T-helper 2 cell treated with Interferon-gamma antibody and Interleukin-4, amounts not matched to agents 5 μg/mL and 100 μg/mL, for 36 hours (primary cell): ENCODE measurements at regions not wholly inside any gene's neighbourhood (a gene's known extent, or its start where the extent isn't known, plus 50 kb on each side); places are given as distances from the start of the nearest gene placed in this dataset.

Experiments
- DNase-seq: peaks from one replicate; pipeline ENCODE4 v3.0.0; 2021; ENCODE audit warnings: low spot score
- H3K27ac Mint-ChIP-seq: one replicate; pipeline ENCODE4 v1.8.0; 2021; ENCODE audit warnings: mild to moderate bottlenecking, mixed read lengths
- H3K27me3 Mint-ChIP-seq: one replicate; pipeline ENCODE4 v1.8.0; 2021; ENCODE audit warnings: low read depth, mixed read lengths
- H3K36me3 Mint-ChIP-seq: one replicate; pipeline ENCODE4 v1.8.0; 2021; ENCODE audit warnings: low read depth, mixed read lengths
- H3K4me1 Mint-ChIP-seq: one replicate; pipeline ENCODE4 v1.8.0; 2021; ENCODE audit warnings: low read depth, mixed read lengths
- H3K4me3 Mint-ChIP-seq: one replicate; pipeline ENCODE4 v1.8.0; 2022; ENCODE audit warnings: mild to moderate bottlenecking, moderate library complexity, mixed read lengths
- H3K9me3 Mint-ChIP-seq: one replicate; pipeline ENCODE4 v1.8.0; 2021; ENCODE audit warnings: mixed read lengths

GRCh38 chr4:160286051-160286450 lies 1183.2 kb downstream of the RAPGEF2 start:
- Mint-ChIP-seq H3K9me3 (peaks cover 33% of the 10 kb centered on the region), H3K4me1 (no peaks in the 10 kb centered on the region), H3K27me3 (no peaks in the 10 kb centered on the region), H3K4me3 (no peak overlapping the region), H3K27ac (no peak overlapping the region), H3K36me3 (no peaks in the 10 kb centered on the region)
- no peak for DNase-seq

DNA sequence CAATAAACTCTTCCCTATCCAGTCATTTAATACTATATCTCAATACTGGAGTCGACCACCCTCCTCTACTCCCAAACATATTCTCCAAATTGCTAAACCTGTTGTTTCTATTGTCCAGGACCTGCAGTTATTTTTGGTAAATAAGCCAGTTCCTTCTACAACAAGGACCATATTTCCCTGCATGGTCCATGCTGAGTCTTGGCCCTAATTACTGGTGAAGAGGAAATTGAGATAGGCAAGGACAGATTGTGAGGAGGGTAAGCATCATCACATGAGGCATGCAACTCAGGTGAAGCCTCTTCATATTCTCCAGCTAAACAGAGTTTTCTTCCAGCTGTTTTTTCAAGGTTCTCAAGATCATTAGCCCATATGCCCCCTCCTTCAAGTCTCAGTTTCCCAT lies 1193.6 kb downstream of the RAPGEF2 start:
- H3K9me3 Mint-ChIP-seq = peaks cover 28% of the 10 kb centered on the region
- no peaks in the 10 kb centered on the region for H3K27me3 Mint-ChIP-seq
- H3K4me3 Mint-ChIP-seq = no peak overlapping the region
- no peaks in the 10 kb centered on the region for H3K4me1 Mint-ChIP-seq
- no peak overlapping the region for H3K27ac Mint-ChIP-seq
- no peaks in the 10 kb centered on the region for H3K36me3 Mint-ChIP-seq
- no peak for DNase-seq

- no peak for DNase-seq
- H3K4me3 Mint-ChIP-seq = no peak overlapping the region
- no peaks in the 10 kb centered on the region for H3K27me3 Mint-ChIP-seq
- no peaks in the 10 kb centered on the region for H3K4me1 Mint-ChIP-seq
- no peaks in the 10 kb centered on the region for H3K36me3 Mint-ChIP-seq
- H3K9me3 Mint-ChIP-seq = peaks cover 24% of the 10 kb centered on the region
- H3K27ac Mint-ChIP-seq = no peak overlapping the region
Measured at GRCh38 chr4:160299177-160299576, 1196.3 kb downstream of the RAPGEF2 start.

- no peaks in the 10 kb centered on the region for H3K27me3 Mint-ChIP-seq
- H3K36me3 Mint-ChIP-seq = no peaks in the 10 kb centered on the region
- no peak for DNase-seq
- H3K9me3 Mint-ChIP-seq = peaks cover 20% of the 10 kb centered on the region
- no peaks in the 10 kb centered on the region for H3K4me1 Mint-ChIP-seq
- H3K27ac Mint-ChIP-seq = no peak overlapping the region
- no peak overlapping the region for H3K4me3 Mint-ChIP-seq
Measured at GRCh38 chr4:160299608-160300007, 1196.7 kb downstream of the RAPGEF2 start.

DNA sequence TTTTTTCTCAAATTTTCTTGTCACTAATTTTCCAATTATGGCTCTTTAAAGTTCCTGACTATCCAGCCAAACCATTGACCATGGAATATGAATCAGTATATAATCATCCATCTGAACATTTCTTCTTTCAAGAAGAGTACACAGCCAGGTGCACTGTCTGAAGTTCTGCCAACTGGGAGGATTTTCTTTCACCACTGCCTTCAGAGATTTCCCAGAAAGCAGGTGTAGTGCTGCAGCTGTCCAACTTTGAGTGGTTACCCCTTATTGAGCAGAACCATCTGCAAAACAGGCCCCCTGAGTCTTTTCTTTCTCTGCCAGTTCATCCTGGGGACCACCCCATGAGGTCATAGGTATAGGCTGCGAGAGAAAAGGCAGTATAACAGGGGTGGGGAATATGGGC lies 1213.2 kb downstream of the RAPGEF2 start:
- Mint-ChIP-seq H3K4me3 (no peak overlapping the region), H3K4me1 (no peaks in the 10 kb centered on the region), H3K36me3 (no peaks in the 10 kb centered on the region), H3K27ac (no peak overlapping the region), H3K27me3 (no peaks in the 10 kb centered on the region), H3K9me3 (peaks cover 17% of the 10 kb centered on the region)
- no peak for DNase-seq

- no peak overlapping the region for H3K27ac Mint-ChIP-seq
- DNase-seq = no peak
- no peak overlapping the region for H3K4me3 Mint-ChIP-seq
- H3K9me3 Mint-ChIP-seq = peaks cover 9% of the 10 kb centered on the region
- H3K27me3 Mint-ChIP-seq = no peaks in the 10 kb centered on the region
- no peaks in the 10 kb centered on the region for H3K4me1 Mint-ChIP-seq
- H3K36me3 Mint-ChIP-seq = no peaks in the 10 kb centered on the region
Measured at GRCh38 chr4:160318567-160319220, 1215.8 kb downstream of the RAPGEF2 start.

DNA sequence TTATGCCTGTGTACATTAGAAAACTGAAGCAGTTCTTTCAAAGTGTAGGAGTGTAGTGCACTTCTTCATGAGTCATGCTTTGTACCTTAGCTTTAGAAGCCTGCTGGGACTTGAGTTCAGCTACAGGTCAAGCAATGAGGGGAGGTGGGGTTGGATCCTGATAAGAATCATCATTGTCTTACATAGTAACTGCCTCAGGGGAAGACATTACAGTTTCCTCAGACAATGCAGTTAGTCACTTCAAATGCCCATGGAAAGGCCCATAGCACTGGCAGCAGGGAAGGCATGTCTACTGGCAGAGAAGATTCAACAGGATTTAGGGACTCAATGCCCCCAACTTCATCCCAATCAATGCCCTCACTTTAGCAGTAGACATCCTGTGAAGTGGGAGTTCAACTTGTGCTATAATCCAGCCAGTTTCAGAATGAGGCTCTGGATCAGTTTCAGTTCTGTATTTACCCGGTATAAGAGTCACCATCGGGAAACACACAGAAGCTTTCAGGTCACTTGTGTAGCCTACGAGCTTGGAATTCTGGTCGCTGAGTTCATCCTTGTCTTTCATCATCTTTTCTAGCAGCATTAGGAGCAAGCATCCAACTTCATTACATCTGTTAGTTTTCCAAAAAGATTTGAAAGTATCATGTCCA lies 1216.5 kb downstream of the RAPGEF2 start:
- Mint-ChIP-seq H3K27me3 (no peaks in the 10 kb centered on the region), H3K9me3 (peaks cover 9% of the 10 kb centered on the region), H3K36me3 (no peaks in the 10 kb centered on the region), H3K4me3 (no peak overlapping the region), H3K27ac (no peak overlapping the region), H3K4me1 (no peaks in the 10 kb centered on the region)
- DNase-seq = no peak

- Mint-ChIP-seq H3K27ac (no peak overlapping the region), H3K4me1 (no peaks in the 10 kb centered on the region), H3K9me3 (peaks cover 9% of the 10 kb centered on the region), H3K36me3 (no peaks in the 10 kb centered on the region), H3K27me3 (no peaks in the 10 kb centered on the region), H3K4me3 (no peak overlapping the region)
- no peak for DNase-seq
Measured at GRCh38 chr4:160319868-160320260, 1217.0 kb downstream of the RAPGEF2 start.

DNA sequence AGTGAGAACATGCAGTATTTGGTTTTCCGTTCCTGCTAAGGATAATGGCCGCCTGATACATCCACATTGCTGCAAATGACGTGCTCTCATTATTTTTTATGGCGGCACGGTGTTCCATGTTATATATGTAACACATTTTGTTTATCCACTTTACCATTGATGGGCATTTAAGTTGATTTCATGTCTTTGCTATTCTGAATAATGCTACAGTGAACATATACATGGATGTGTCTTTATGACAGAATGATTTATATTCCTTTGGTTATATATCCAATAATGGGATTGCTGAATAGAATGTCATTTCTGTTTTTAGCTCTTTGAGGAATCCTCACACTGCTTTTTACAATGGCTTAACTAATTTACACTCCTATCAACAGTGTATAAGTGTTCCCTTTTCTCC lies 1223.2 kb downstream of the RAPGEF2 start:
- Mint-ChIP-seq H3K27me3 (no peaks in the 10 kb centered on the region), H3K27ac (no peak overlapping the region), H3K4me3 (no peak overlapping the region), H3K9me3 (peaks cover 6% of the 10 kb centered on the region), H3K4me1 (no peaks in the 10 kb centered on the region), H3K36me3 (no peaks in the 10 kb centered on the region)
- no peak for DNase-seq

- Mint-ChIP-seq H3K4me1 (no peaks in the 10 kb centered on the region), H3K27ac (no peak overlapping the region), H3K4me3 (no peak overlapping the region), H3K9me3 (peaks cover 22% of the 10 kb centered on the region), H3K27me3 (no peaks in the 10 kb centered on the region), H3K36me3 (no peaks in the 10 kb centered on the region)
- no peak for DNase-seq
Measured at GRCh38 chr4:160347197-160347596, 1244.3 kb downstream of the RAPGEF2 start.

DNA sequence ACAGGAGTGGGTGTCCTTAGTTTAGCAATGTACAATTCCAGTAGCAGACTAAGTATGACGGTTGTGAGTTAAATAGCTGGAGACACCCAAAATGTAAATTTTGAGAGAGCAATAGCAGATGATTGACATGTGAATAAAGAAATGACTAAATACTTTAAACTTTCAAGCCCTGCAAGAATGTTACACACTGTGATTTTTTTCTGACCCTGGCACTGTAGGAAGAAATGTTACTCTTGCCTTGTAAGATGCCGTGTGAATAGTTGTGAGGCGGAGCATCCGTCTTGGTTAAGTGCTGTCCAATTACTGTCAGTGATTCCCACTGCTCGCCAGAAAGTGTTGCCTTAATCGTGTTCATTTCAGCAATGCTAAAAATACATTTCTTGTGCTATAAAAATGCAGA lies 1248.1 kb downstream of the RAPGEF2 start:
- H3K36me3 Mint-ChIP-seq = no peaks in the 10 kb centered on the region
- H3K9me3 Mint-ChIP-seq = peaks cover 7% of the 10 kb centered on the region
- H3K27ac Mint-ChIP-seq = no peak overlapping the region
- H3K27me3 Mint-ChIP-seq = no peaks in the 10 kb centered on the region
- H3K4me3 Mint-ChIP-seq = no peak overlapping the region
- DNase-seq = no peak
- H3K4me1 Mint-ChIP-seq = no peaks in the 10 kb centered on the region

DNA sequence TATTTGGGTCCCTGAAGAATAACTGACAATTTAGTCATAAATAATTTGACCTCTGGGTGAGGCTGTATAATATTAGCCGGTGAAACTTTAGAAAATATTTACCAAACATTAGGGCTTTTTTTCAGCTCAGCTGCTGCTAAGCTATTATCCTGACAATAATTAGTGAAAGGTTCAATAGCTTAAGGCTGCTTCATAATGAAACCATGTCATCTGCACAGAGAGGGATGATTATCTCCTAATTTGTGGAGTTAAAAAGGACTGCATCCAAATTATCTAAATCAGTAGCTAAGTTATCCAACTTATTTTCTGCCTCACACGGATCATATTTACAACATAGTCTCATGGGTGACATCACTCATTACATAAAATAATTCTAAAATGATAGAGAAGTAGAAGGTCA lies 1249.8 kb downstream of the RAPGEF2 start:
- Mint-ChIP-seq H3K27ac (no peak overlapping the region), H3K9me3 (peaks cover 13% of the 10 kb centered on the region), H3K27me3 (no peaks in the 10 kb centered on the region), H3K4me3 (no peak overlapping the region), H3K4me1 (no peaks in the 10 kb centered on the region), H3K36me3 (no peaks in the 10 kb centered on the region)
- no peak for DNase-seq

- no peaks in the 10 kb centered on the region for H3K4me1 Mint-ChIP-seq
- no peak overlapping the region for H3K27ac Mint-ChIP-seq
- H3K36me3 Mint-ChIP-seq = no peaks in the 10 kb centered on the region
- H3K9me3 Mint-ChIP-seq = peaks cover 10% of the 10 kb centered on the region
- H3K4me3 Mint-ChIP-seq = no peak overlapping the region
- no peak for DNase-seq
- no peaks in the 10 kb centered on the region for H3K27me3 Mint-ChIP-seq
Measured at GRCh38 chr4:160353548-160353947, 1250.7 kb downstream of the RAPGEF2 start.

GRCh38 chr4:160362478-160362877 lies 1259.6 kb downstream of the RAPGEF2 start:
- Mint-ChIP-seq H3K27ac (no peak overlapping the region), H3K27me3 (no peaks in the 10 kb centered on the region), H3K4me1 (no peaks in the 10 kb centered on the region), H3K36me3 (no peaks in the 10 kb centered on the region), H3K4me3 (no peak overlapping the region), H3K9me3 (peaks cover 9% of the 10 kb centered on the region)
- no peak for DNase-seq

- Mint-ChIP-seq H3K27me3 (no peaks in the 10 kb centered on the region), H3K27ac (no peak overlapping the region), H3K4me1 (no peaks in the 10 kb centered on the region), H3K36me3 (no peaks in the 10 kb centered on the region), H3K9me3 (peaks cover 18% of the 10 kb centered on the region), H3K4me3 (no peak overlapping the region)
- no peak for DNase-seq
Measured at GRCh38 chr4:160364217-160364616, 1261.3 kb downstream of the RAPGEF2 start.
